H1 (cell line): ENCODE measurements at regions not wholly inside any gene's neighbourhood (a gene's known extent, or its start where the extent isn't known, plus 50 kb on each side); places are given as distances from the start of the nearest gene placed in this dataset.

Experiments
- BCL11A ChIP-seq, 2 experiments: IDR thresholded peaks; one replicate each; pipeline ENCODE4 v1.6.1; 2011; ENCODE audit warnings: low read depth in 2 of 2, low read length in 2 of 2, mild to moderate bottlenecking in 2 of 2
- POLR2A ChIP-seq, 2 experiments: IDR thresholded peaks; 1 replicate in 1 of 2; 2 replicates in 1 of 2; pipeline ENCODE4 v1.6.1; 2011; ENCODE audit warnings: low read depth in 2 of 2, low read length in 2 of 2, mild to moderate bottlenecking in 2 of 2; ENCODE audit errors: control extremely low read depth in 1 of 2
- SUZ12 ChIP-seq: fragments of 200-600 bp; sonication (generic); IDR thresholded peaks from 2 replicates; pipeline ENCODE4 v1.6.1; 2012; ENCODE audit warnings: mild to moderate bottlenecking, inconsistent platforms, low read length, moderate library complexity, mixed read lengths
- TF ChIP-seq, protein P1 (sequence below), 3 experiments: IDR thresholded peaks; 1 replicate in 2 of 3; 2 replicates in 1 of 3; pipeline versions ENCODE4 v1.5.1 to v1.6.1; 2011; ENCODE audit warnings: low read length in 3 of 3, mild to moderate bottlenecking in 3 of 3, inconsistent platforms in 2 of 3, low read depth in 1 of 3, moderate library complexity in 1 of 3; ENCODE audit not compliant: insufficient read depth in 1 of 3; ENCODE audit errors: control extremely low read depth in 1 of 3

DNA sequence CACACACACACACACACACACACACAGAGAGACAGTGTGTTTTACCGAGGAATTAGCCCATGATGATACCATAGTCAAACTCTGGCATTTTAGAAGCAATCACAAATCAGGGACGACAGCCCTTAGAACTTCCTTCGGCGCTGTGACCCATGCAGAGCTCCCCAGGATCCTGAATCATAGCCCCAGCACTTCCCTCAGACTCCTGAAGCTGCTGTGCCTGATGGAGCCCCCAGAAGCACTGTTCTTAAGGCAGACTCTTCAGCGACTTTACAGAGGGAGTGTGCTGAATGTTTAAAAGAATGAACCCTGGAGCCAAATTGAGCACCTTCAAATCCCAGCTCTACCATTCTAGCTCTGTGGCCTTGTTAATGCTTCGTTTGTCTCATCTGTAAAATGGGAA lies 89.3 kb upstream of the LIPC start:
- TF ChIP-seq POLR2A (IDR thresholded peaks at IDR 0.05; ENCODE audit: control extremely low read depth in 1 of 2, low read depth in 2 of 2, low read length in 2 of 2), result no peak
- TF ChIP-seq, protein P1, sequence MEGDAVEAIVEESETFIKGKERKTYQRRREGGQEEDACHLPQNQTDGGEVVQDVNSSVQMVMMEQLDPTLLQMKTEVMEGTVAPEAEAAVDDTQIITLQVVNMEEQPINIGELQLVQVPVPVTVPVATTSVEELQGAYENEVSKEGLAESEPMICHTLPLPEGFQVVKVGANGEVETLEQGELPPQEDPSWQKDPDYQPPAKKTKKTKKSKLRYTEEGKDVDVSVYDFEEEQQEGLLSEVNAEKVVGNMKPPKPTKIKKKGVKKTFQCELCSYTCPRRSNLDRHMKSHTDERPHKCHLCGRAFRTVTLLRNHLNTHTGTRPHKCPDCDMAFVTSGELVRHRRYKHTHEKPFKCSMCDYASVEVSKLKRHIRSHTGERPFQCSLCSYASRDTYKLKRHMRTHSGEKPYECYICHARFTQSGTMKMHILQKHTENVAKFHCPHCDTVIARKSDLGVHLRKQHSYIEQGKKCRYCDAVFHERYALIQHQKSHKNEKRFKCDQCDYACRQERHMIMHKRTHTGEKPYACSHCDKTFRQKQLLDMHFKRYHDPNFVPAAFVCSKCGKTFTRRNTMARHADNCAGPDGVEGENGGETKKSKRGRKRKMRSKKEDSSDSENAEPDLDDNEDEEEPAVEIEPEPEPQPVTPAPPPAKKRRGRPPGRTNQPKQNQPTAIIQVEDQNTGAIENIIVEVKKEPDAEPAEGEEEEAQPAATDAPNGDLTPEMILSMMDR (IDR thresholded peaks at IDR 0.05; ENCODE audit: control extremely low read depth in 1 of 3, insufficient read depth in 1 of 3, low read depth in 1 of 3, low read length in 3 of 3), result no peak
- no peak for TF ChIP-seq SUZ12
- no peak for TF ChIP-seq BCL11A (IDR thresholded peaks at IDR 0.05; ENCODE audit: low read depth in 2 of 2, low read length in 2 of 2)
